ENCODE measurements at regions not wholly inside any gene's neighbourhood (a gene's known extent, or its start where the extent isn't known, plus 50 kb on each side); places are given as distances from the start of the nearest gene placed in this dataset.

GRCh38 chr6:126185774-126186173, 154.1 kb upstream of the CENPW start:
- no peaks in the 10 kb centered on the region for H3K9me3 ChIP-seq
- no peak for DNase-seq
- no peaks in the 10 kb centered on the region for H3K4me1 ChIP-seq
- H3K27me3 ChIP-seq (ENCODE audit: low read depth) = no peaks in the 10 kb centered on the region
- intact Hi-C loops (cut with DNase I) = no loop called here
- H3K27ac ChIP-seq = no peak overlapping the region
- no peak for ATAC-seq
- H3K4me3 ChIP-seq = no peak overlapping the region
- no peaks in the 10 kb centered on the region for H3K36me3 ChIP-seq
- TF ChIP-seq CTCF (IDR thresholded peaks at IDR 0.05) = no peak

- ATAC-seq = peak; percentile 63 to 83
- TF ChIP-seq CTCF (IDR thresholded peaks at IDR 0.05) = no peak
Observed at GRCh38 chr6:126188279-126188909, 151.5 kb upstream of the CENPW start.

GRCh38 chr6:126195625-126196236, 144.2 kb upstream of the CENPW start:
- H3K27ac ChIP-seq = no peak overlapping the region
- H3K4me3 ChIP-seq = no peak overlapping the region
- no peak for TF ChIP-seq CTCF (IDR thresholded peaks at IDR 0.05)
- H3K36me3 ChIP-seq = no peaks in the 10 kb centered on the region
- ATAC-seq (no peak), DNase-seq (no peak)
- H3K9me3 ChIP-seq = no peaks in the 10 kb centered on the region
- intact Hi-C loops (cut with DNase I) = no loop called here
- no peaks in the 10 kb centered on the region for H3K4me1 ChIP-seq
- H3K27me3 ChIP-seq (ENCODE audit: low read depth) = no peaks in the 10 kb centered on the region

More at GRCh38 chr6:126188279-126188909, 151.5 kb upstream of the CENPW start:
- Histone ChIP-seq H3K4me1 (no peaks in the 10 kb centered on the region), H3K27me3 (ENCODE audit: low read depth) (no peaks in the 10 kb centered on the region), H3K9me3 (no peaks in the 10 kb centered on the region), H3K27ac (no peak overlapping the region), H3K4me3 (no peak overlapping the region), H3K36me3 (no peaks in the 10 kb centered on the region)
- intact Hi-C loops (cut with DNase I) = no loop called here
- DNase-seq = no peak

GRCh38 chr6:126198631-126199030, 141.3 kb upstream of the CENPW start:
- Histone ChIP-seq H3K27me3 (ENCODE audit: low read depth) (no peaks in the 10 kb centered on the region), H3K4me1 (no peaks in the 10 kb centered on the region), H3K36me3 (no peaks in the 10 kb centered on the region), H3K4me3 (no peak overlapping the region), H3K9me3 (no peaks in the 10 kb centered on the region), H3K27ac (no peak overlapping the region)
- DNase-seq = no peak
- no peak for ATAC-seq
- no peak for TF ChIP-seq CTCF (IDR thresholded peaks at IDR 0.05)
- intact Hi-C loops (cut with DNase I) = no loop called here

GRCh38 chr6:126199466-126199865, 140.4 kb upstream of the CENPW start:
- H3K4me1 ChIP-seq = no peaks in the 10 kb centered on the region
- no peak overlapping the region for H3K4me3 ChIP-seq
- H3K27ac ChIP-seq = no peak overlapping the region
- no peak for TF ChIP-seq CTCF (IDR thresholded peaks at IDR 0.05)
- intact Hi-C loops (cut with DNase I) = no loop called here
- no peaks in the 10 kb centered on the region for H3K27me3 ChIP-seq (ENCODE audit: low read depth)
- no peak for DNase-seq
- ATAC-seq = no peak
- no peaks in the 10 kb centered on the region for H3K9me3 ChIP-seq
- no peaks in the 10 kb centered on the region for H3K36me3 ChIP-seq

All from lower lobe of right lung (tissue), 2 donors.